HCT116 (cell line): ENCODE measurements at regions not wholly inside any gene's neighbourhood (a gene's known extent, or its start where the extent isn't known, plus 50 kb on each side); places are given as distances from the start of the nearest gene placed in this dataset.

Experiments used
- ATAC-seq: fragments of 200-7000 bp; cut with Tn5 transposase; 2 replicates; pipeline ENCODE4 v1.9.1; 2020; ENCODE audit warnings: mild to moderate bottlenecking, moderate library complexity
- BruUV-seq: library from RNA; stranded (reverse); fragments of 400-500 nt; replicated peaks from 2 replicates; lab custom pipeline; 2021; lab: Mats Ljungman, UMichigan
- CTCF ChIA-PET: fragments of 300-600 bp; sonication (Branson Sonifier 250); formaldehyde crosslinking; loops from one replicate; lab custom pipeline; 2021; ENCODE audit warnings: antibody characterized with exemption; lab: Charles Lee
- POLR2A ChIA-PET: fragments of 300-600, 350-600 bp; sonication (Branson Sonifier 250); formaldehyde crosslinking; loops from one replicate; lab custom pipeline; 2021; ENCODE audit warnings: antibody characterized with exemption; lab: Charles Lee
- RAD21 ChIA-PET, 2 experiments: fragments of 300-600 bp; sonication (Branson Sonifier 250); formaldehyde crosslinking; loops; one replicate each; lab custom pipeline; 2023; ENCODE audit warnings: low total read pairs in 2 of 2; ENCODE audit not compliant: uncharacterized antibody in 2 of 2, unreplicated experiment in 2 of 2, low non-redundant PET in 1 of 2; lab: Charles Lee
- DNase-seq: peaks from one replicate; pipeline ENCODE4 v3.0.0-alpha.2; 2010; ENCODE audit warnings: low read depth, low spot score
- H2AFZ ChIP-seq: fragments of 200-600 bp; shearing (Covaris generic), sonication (generic); 2 replicates; pipeline ENCODE4 v1.6.1; 2017; ENCODE audit warnings: low read depth, mixed run types, mixed read lengths, antibody characterized with exemption, low read length; ENCODE audit not compliant: poor library complexity, severe bottlenecking
- H3K27ac ChIP-seq: 2 replicates; pipeline ENCODE4 v1.5.1; 2012; ENCODE audit warnings: low read depth, low read length
- H3K27me3 ChIP-seq: fragments of 200-600 bp; sonication (generic); 2 replicates; pipeline ENCODE4 v1.6.1; 2016; ENCODE audit warnings: mixed run types, low read length, mixed read lengths; ENCODE audit not compliant: insufficient read depth
- H3K36me3 ChIP-seq, 2 experiments: fragments of 200-500 bp in 1 of 2; fragments of 200-600 bp in 1 of 2; sonication (Bioruptor generic) in 1 of 2; sonication (generic) in 1 of 2; 2 replicates each; pipeline versions ENCODE4 v1.5.1 to v1.6.1; 2014 to 2016; ENCODE audit warnings: low read length in 2 of 2, inconsistent platforms in 1 of 2, mixed read lengths in 1 of 2, mixed run types in 1 of 2; ENCODE audit not compliant: insufficient read depth in 2 of 2, control insufficient read depth in 1 of 2
- H3K4me1 ChIP-seq, 2 experiments: fragments of 200-600 bp in 1 of 2; sonication (generic) in 1 of 2; 2 replicates each; pipeline versions ENCODE4 v1.5.1 to v1.6.1; 2012 to 2017; ENCODE audit warnings: low read length in 2 of 2, inconsistent platforms in 1 of 2, mild to moderate bottlenecking in 1 of 2, mixed read lengths in 1 of 2, mixed run types in 1 of 2, moderate library complexity in 1 of 2; ENCODE audit not compliant: insufficient read depth in 2 of 2, control insufficient read depth in 1 of 2
- H3K4me2 ChIP-seq: fragments of 200-600 bp; sonication (generic); 2 replicates; pipeline ENCODE4 v1.6.1; 2017; ENCODE audit warnings: mixed run types, low read length, mixed read lengths
- H3K4me3 ChIP-seq, 2 experiments: fragments of 200-600 bp in 1 of 2; sonication (generic) in 1 of 2; replicated peaks in 1 of 2; 2 replicates each; pipeline ENCODE4 v1.5.1; 2011 to 2016; ENCODE audit warnings: low read length in 2 of 2, control low read depth in 1 of 2, low read depth in 1 of 2, mild to moderate bottlenecking in 1 of 2, mixed read lengths in 1 of 2, mixed run types in 1 of 2
- H3K79me2 ChIP-seq: fragments of 200-600 bp; sonication (generic); 2 replicates; pipeline ENCODE4 v1.6.1; 2017; ENCODE audit warnings: mild to moderate bottlenecking, mixed run types, low read length, moderate library complexity, mixed read lengths; ENCODE audit not compliant: insufficient read depth
- H3K9ac ChIP-seq: fragments of 200-600 bp; sonication (generic); 2 replicates; pipeline ENCODE4 v1.6.1; 2016; ENCODE audit warnings: low read length, mixed read lengths
- H3K9me2 ChIP-seq: fragments of 200-600 bp; sonication (generic), shearing (Covaris generic); 2 replicates; pipeline ENCODE4 v1.6.1; 2017; ENCODE audit warnings: mixed run types, mild to moderate bottlenecking, moderate library complexity; ENCODE audit not compliant: insufficient read depth
- H3K9me3 ChIP-seq, 2 experiments: fragments of 200-500 bp in 1 of 2; fragments of 200-600 bp in 1 of 2; sonication (Bioruptor generic) in 1 of 2; sonication (generic) in 1 of 2; 2 replicates each; pipeline ENCODE4 v1.6.1; 2014 to 2017; ENCODE audit warnings: low read length in 2 of 2, mixed read lengths in 2 of 2, inconsistent platforms in 1 of 2, low read depth in 1 of 2, mild to moderate bottlenecking in 1 of 2, mixed run types in 1 of 2, moderate library complexity in 1 of 2; ENCODE audit not compliant: control insufficient read depth in 1 of 2, insufficient read depth in 1 of 2
- H4K20me1 ChIP-seq: fragments of 200-600 bp; sonication (generic), shearing (Covaris generic); 2 replicates; pipeline ENCODE4 v1.6.1; 2017; ENCODE audit warnings: mixed run types, mild to moderate bottlenecking, moderate library complexity; ENCODE audit not compliant: insufficient read depth
- CBX3 ChIP-seq: IDR thresholded peaks from 2 replicates; pipeline ENCODE4 v1.6.1; 2012; ENCODE audit warnings: low read depth
- CEBPB ChIP-seq: IDR thresholded peaks from 2 replicates; pipeline ENCODE4 v1.6.1; 2012; ENCODE audit warnings: low read depth
- CTCF ChIP-seq, 3 experiments: fragments of 200-600 bp in 1 of 3; sonication (generic) in 1 of 3; IDR thresholded peaks in 2 of 3; conservative IDR thresholded peaks in 1 of 3; 2 replicates each; pipeline ENCODE4 v1.5.1; 2012 to 2017; ENCODE audit warnings: low read depth in 2 of 3, low read length in 2 of 3, antibody characterized with exemption in 1 of 3, borderline replicate concordance in 1 of 3, control low read depth in 1 of 3, mild to moderate bottlenecking in 1 of 3, mixed read lengths in 1 of 3, mixed run types in 1 of 3, moderate library complexity in 1 of 3; ENCODE audit not compliant: insufficient read depth in 1 of 3
- ELF1 ChIP-seq: IDR thresholded peaks from 2 replicates; pipeline ENCODE4 v1.6.1; 2012; ENCODE audit warnings: low read depth, borderline replicate concordance
- EZH2 ChIP-seq: fragments of 200-600 bp; sonication (generic); IDR thresholded peaks from 2 replicates; pipeline ENCODE4 v1.6.1; 2017; ENCODE audit warnings: antibody characterized with exemption, mixed run types
- FOSL1 ChIP-seq: IDR thresholded peaks from 2 replicates; pipeline ENCODE4 v1.6.1; 2012; ENCODE audit warnings: low read depth
- JUND ChIP-seq: IDR thresholded peaks from 2 replicates; pipeline ENCODE4 v1.6.1; 2012
- POLR2A ChIP-seq: IDR thresholded peaks from 2 replicates; pipeline ENCODE4 v1.7.0; 2011; ENCODE audit warnings: borderline replicate concordance; ENCODE audit not compliant: insufficient read depth, insufficient read length; ENCODE audit errors: extremely low read depth
- POLR2AphosphoS5 ChIP-seq: IDR thresholded peaks from 2 replicates; pipeline ENCODE4 v1.6.1; 2011; ENCODE audit warnings: mild to moderate bottlenecking, low read depth, low read length, moderate library complexity
- SIN3A ChIP-seq: IDR thresholded peaks from 2 replicates; pipeline ENCODE4 v1.6.1; 2012; ENCODE audit warnings: low read depth
- SP1 ChIP-seq: IDR thresholded peaks from 2 replicates; pipeline ENCODE4 v1.6.1; 2012; ENCODE audit warnings: low read depth
- TCF7L2 ChIP-seq: IDR thresholded peaks from 2 replicates; pipeline ENCODE4 v1.7.0; 2011; ENCODE audit warnings: borderline replicate concordance, inconsistent platforms; ENCODE audit not compliant: insufficient read depth, insufficient read length; ENCODE audit errors: extremely low read depth
- YY1 ChIP-seq: IDR thresholded peaks from 2 replicates; pipeline ENCODE4 v1.6.1; 2011; ENCODE audit warnings: low read length, low read depth, moderate library complexity, mild to moderate bottlenecking; ENCODE audit not compliant: insufficient replicate concordance; ENCODE audit errors: extremely low read depth
- ZBTB33 ChIP-seq: IDR thresholded peaks from 2 replicates; pipeline ENCODE4 v1.6.1; 2011; ENCODE audit warnings: mild to moderate bottlenecking, low read length, moderate library complexity; ENCODE audit not compliant: insufficient replicate concordance; ENCODE audit errors: extremely low read depth
- ZFX ChIP-seq: fragments of 450-650 bp; IDR thresholded peaks from 2 replicates; pipeline ENCODE4 v1.6.1; 2017
- ZNF274 ChIP-seq: fragments of 200-500 bp; sonication (Bioruptor generic); IDR thresholded peaks from 2 replicates; pipeline ENCODE4 v1.6.1; 2014; ENCODE audit warnings: mild to moderate bottlenecking, low read depth, low read length, inconsistent platforms
- intact Hi-C: fragments of 100-400 bp; cut with micrococcal nuclease; formaldehyde crosslinking; loops from 2 replicates; pipeline ENCODE4 v1.10.0; 2022

DNA sequence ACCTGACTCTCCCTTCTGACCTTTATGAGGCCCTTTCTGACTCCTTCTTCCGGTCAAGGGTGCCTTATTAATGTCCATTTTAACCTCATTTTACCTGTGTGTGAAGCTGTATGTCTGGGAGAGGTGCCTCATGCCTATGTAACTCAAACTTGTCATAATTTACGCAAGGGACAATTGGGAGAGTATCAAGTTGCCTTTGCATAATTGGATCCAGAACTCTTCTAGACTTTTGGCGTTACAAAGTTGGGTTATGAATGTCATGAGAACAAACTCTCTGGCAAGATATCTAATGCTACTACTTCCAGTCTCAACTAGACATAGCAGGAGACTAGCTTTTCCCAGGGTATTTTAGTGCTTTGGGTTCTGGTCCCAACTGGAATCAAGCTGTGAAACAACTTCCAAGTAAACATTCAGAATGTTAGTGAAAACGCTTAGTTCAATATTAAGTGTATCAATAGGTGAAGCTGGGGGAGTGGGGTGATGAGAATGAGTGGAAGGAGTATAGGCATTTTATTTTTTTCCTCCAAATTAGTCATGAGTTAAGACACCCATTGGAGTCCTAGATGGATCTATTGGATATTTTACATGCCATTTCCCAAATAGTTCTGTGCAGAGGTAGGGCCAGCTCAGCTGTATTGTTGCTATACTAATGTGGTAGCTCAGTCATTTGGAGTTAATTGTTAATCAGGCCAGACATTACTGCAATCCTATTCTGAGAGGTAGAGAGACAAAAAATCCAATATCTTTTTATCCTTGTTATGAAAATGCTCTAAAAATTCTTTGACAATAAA is 159.9 kb downstream of the TFAP2B start:
- DNase-seq: no peak
- H3K4me3 ChIP-seq: no peak overlapping the region
- H2AFZ ChIP-seq: no peak overlapping the region
- no peak overlapping the region for H3K4me2 ChIP-seq
- H3K9ac ChIP-seq: no peak overlapping the region
- BruUV-seq: no TSS peak
- no peaks in the 10 kb centered on the region for H3K27me3 ChIP-seq
- no peaks in the 10 kb centered on the region for H3K36me3 ChIP-seq
- no peaks in the 10 kb centered on the region for H3K79me2 ChIP-seq
- ATAC-seq: no peak
- H4K20me1 ChIP-seq: no peaks in the 10 kb centered on the region
- no peaks in the 10 kb centered on the region for H3K4me1 ChIP-seq
- TF ChIP-seq ZBTB33: no peak
- TF ChIP-seq SIN3A: no peak
- TF ChIP-seq POLR2AphosphoS5: no peak
- CTCF ChIA-PET: no interaction called here
- H3K27ac ChIP-seq: no peak overlapping the region
- H3K9me3 ChIP-seq: peaks cover 9 to 13% of the 10 kb centered on the region in 2 experiments; a peak in 2 of 4 replicates
- no peaks in the 10 kb centered on the region for H3K9me2 ChIP-seq
- intact Hi-C loops: no loop called here
- POLR2A ChIA-PET: no interaction called here
- RAD21 ChIA-PET: no interaction called here

GRCh38 chr6:50979171-50979525 is 160.5 kb downstream of the TFAP2B start:
- no TSS peak for BruUV-seq
- TF ChIP-seq ZFX (no peak), POLR2A (no peak), JUND (no peak), YY1 (no peak), CBX3 (no peak), CTCF (IDR thresholded peaks at IDR 0.05 in 2 of 3, conservative IDR thresholded peaks at IDR 0.05 in 1 of 3; ENCODE audit: borderline replicate concordance in 1 of 3, insufficient read depth in 1 of 3, low read depth in 2 of 3, low read length in 2 of 3) (no peak), CEBPB (no peak), ZNF274 (no peak), ELF1 (no peak), FOSL1 (no peak), SIN3A (no peak), SP1 (no peak), TCF7L2 (no peak), POLR2AphosphoS5 (no peak), EZH2 (no peak)

More at GRCh38 chr6:50979171-50979525, 160.5 kb downstream of the TFAP2B start:
- ChIA-PET CTCF (no interaction called here), RAD21 (no interaction called here), POLR2A (no interaction called here)
- H3K27me3 ChIP-seq: no peaks in the 10 kb centered on the region
- H3K27ac ChIP-seq: no peak overlapping the region
- no peaks in the 10 kb centered on the region for H4K20me1 ChIP-seq
- H3K9ac ChIP-seq: no peak overlapping the region
- H3K4me2 ChIP-seq: no peak overlapping the region
- no peaks in the 10 kb centered on the region for H3K79me2 ChIP-seq
- no peak overlapping the region for H3K4me3 ChIP-seq
- H3K9me3 ChIP-seq: peaks cover 9 to 16% of the 10 kb centered on the region in 2 experiments; a peak in 2 of 4 replicates
- ATAC-seq: no peak
- no peak for DNase-seq
- no peak overlapping the region for H2AFZ ChIP-seq
- no peaks in the 10 kb centered on the region for H3K36me3 ChIP-seq
- intact Hi-C loops: no loop called here
- H3K4me1 ChIP-seq: no peaks in the 10 kb centered on the region
- H3K9me2 ChIP-seq: no peaks in the 10 kb centered on the region
